Stimulated activated CD4-positive, alpha-beta T cell treated with anti-CD3 and anti-CD28 coated beads, Interleukin-12 subunit alpha, Interleukin-12 subunit beta, amount 100 ng/mL, for 48 hours (primary cell): ENCODE measurements at regions not wholly inside any gene's neighbourhood (a gene's known extent, or its start where the extent isn't known, plus 50 kb on each side); places are given as distances from the start of the nearest gene placed in this dataset.

Source experiments
- DNase-seq, 3 donors: peaks; one replicate each; pipeline ENCODE4 v3.0.0-alpha.2; 2020; ENCODE audit warnings: low read depth in 2 of 3, low spot score in 1 of 3

GRCh38 chr6:19312241-19312978 lies 524.8 kb upstream of the ID4 start:
- DNase-seq, result no peak

GRCh38 chr6:19317431-19317986 lies 519.7 kb upstream of the ID4 start:
- DNase-seq, result no peak

- DNase-seq, result no peak
These were observed 518.2 kb upstream of the ID4 start for GRCh38 chr6:19319005-19319404.

GRCh38 chr6:19320111-19320581 lies 517.0 kb upstream of the ID4 start:
- DNase-seq, result no peak

GRCh38 chr6:19322691-19323485 lies 514.3 kb upstream of the ID4 start:
- no peak for DNase-seq

- no peak for DNase-seq
These were observed 512.8 kb upstream of the ID4 start for GRCh38 chr6:19324376-19324775.

GRCh38 chr6:19325335-19325789 lies 511.8 kb upstream of the ID4 start:
- no peak for DNase-seq

- DNase-seq, result no peak
These were observed 509.9 kb upstream of the ID4 start for GRCh38 chr6:19327241-19327640.

GRCh38 chr6:19327661-19328060 lies 509.5 kb upstream of the ID4 start:
- DNase-seq, result no peak

- no peak for DNase-seq
These were observed 508.1 kb upstream of the ID4 start for GRCh38 chr6:19329078-19329477.

GRCh38 chr6:19331089-19331488 lies 506.1 kb upstream of the ID4 start:
- DNase-seq, result no peak

- DNase-seq, result no peak
These were observed 504.2 kb upstream of the ID4 start for GRCh38 chr6:19332806-19333460.

- DNase-seq, result no peak
These were observed 503.2 kb upstream of the ID4 start for GRCh38 chr6:19333936-19334335.

GRCh38 chr6:19336579-19336978 lies 500.6 kb upstream of the ID4 start:
- no peak for DNase-seq

GRCh38 chr6:19337101-19337500 lies 500.1 kb upstream of the ID4 start:
- no peak for DNase-seq

- DNase-seq, result no peak
These were observed 494.6 kb upstream of the ID4 start for GRCh38 chr6:19342616-19343015.

GRCh38 chr6:19349429-19349828 lies 487.7 kb upstream of the ID4 start:
- DNase-seq, result no peak

GRCh38 chr6:19354181-19354580 lies 483.0 kb upstream of the ID4 start:
- no peak for DNase-seq

- DNase-seq, result no peak
These were observed 480.5 kb upstream of the ID4 start for GRCh38 chr6:19356692-19357091.

GRCh38 chr6:19362396-19362795 lies 474.8 kb upstream of the ID4 start:
- DNase-seq, result no peak

- no peak for DNase-seq
These were observed 468.7 kb upstream of the ID4 start for GRCh38 chr6:19368511-19368910.

GRCh38 chr6:19369785-19370184 lies 467.4 kb upstream of the ID4 start:
- DNase-seq, result no peak
